ENCODE measurements at regions not wholly inside any gene's neighbourhood (a gene's known extent, or its start where the extent isn't known, plus 50 kb on each side); places are given as distances from the start of the nearest gene placed in this dataset.
"Not testable (repeated sequence)": the region's sequence is repeated elsewhere in the genome, so short reads cannot be mapped to it uniquely, and the experiment has no call there.

DNA sequence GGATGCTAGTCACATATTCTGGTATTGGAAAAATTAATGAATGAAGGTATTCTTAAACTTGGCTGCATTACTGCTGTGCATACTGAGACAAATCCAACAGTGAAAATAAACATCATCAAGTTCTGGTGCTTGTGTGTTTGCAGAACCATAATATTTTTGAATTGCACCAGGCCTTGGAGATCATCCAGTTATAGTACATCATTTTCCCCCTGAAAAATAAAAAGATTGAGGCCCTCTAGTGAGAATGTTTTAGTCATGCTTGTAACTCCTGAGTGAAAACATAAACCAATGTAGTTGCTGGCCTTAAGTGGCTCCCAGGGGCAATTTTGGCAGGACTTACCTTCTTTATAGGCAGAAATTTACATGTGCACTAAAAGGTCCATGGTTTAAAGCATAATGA is 218.8 kb upstream of the TMEM229A start:
- no peak overlapping the region for H3K4me3 ChIP-seq
- no peak for DNase-seq
- H3K4me1 ChIP-seq = no peaks in the 10 kb centered on the region
- intact Hi-C loops (cut with DNase I) = no loop called here
- H3K9ac ChIP-seq (ENCODE audit: low read depth in 2 of 2, low read length in 2 of 2) = no peak overlapping the region
- TF ChIP-seq, protein P1, sequence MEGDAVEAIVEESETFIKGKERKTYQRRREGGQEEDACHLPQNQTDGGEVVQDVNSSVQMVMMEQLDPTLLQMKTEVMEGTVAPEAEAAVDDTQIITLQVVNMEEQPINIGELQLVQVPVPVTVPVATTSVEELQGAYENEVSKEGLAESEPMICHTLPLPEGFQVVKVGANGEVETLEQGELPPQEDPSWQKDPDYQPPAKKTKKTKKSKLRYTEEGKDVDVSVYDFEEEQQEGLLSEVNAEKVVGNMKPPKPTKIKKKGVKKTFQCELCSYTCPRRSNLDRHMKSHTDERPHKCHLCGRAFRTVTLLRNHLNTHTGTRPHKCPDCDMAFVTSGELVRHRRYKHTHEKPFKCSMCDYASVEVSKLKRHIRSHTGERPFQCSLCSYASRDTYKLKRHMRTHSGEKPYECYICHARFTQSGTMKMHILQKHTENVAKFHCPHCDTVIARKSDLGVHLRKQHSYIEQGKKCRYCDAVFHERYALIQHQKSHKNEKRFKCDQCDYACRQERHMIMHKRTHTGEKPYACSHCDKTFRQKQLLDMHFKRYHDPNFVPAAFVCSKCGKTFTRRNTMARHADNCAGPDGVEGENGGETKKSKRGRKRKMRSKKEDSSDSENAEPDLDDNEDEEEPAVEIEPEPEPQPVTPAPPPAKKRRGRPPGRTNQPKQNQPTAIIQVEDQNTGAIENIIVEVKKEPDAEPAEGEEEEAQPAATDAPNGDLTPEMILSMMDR (IDR thresholded peaks at IDR 0.05) = no peak
- H3K27me3 ChIP-seq = no peaks in the 10 kb centered on the region
- H3K9me3 ChIP-seq = no peaks in the 10 kb centered on the region
- H3K27ac ChIP-seq = no peak overlapping the region
- no peaks in the 10 kb centered on the region for H3K36me3 ChIP-seq

DNA sequence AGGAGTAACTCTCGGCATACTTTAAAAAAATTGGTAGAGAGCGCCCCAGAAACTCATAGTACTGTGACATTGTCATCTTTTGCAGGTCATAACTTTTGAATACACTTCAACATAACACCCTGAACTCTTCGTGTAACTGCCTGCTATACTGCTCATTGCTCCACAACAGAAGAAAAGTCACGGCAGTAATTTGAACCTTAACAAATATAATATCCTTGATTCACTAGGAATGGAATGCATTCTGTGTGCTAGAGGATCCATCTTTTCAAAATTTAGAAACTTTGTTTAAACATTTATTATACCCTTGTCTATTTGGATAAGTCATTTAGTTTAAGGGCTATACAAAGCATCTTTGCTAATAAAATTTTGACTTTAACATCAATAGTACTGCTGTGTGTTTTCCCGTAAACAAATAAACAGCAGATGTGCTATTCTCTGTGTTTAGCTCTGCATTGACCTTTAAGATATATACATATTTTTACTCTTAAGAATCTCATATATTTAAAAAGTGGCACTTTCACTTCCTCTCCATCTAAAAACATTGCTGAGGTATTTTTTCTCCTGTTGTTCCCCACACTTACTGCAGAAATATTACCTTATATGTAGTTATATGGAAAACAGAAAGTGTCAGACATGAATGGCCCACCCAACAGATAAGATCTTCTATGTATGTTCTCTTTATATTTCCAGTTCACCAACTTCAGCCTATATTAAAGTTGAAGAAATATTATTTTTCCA is 217.6 kb upstream of the TMEM229A start:
- TF ChIP-seq, protein P1 (IDR thresholded peaks at IDR 0.05) = no peak
- Histone ChIP-seq H3K27ac (no peak overlapping the region), H3K36me3 (no peaks in the 10 kb centered on the region), H3K4me1 (no peaks in the 10 kb centered on the region), H3K9ac (ENCODE audit: low read depth in 2 of 2, low read length in 2 of 2) (no peak overlapping the region), H3K4me3 (no peak overlapping the region), H3K27me3 (no peaks in the 10 kb centered on the region), H3K9me3 (no peaks in the 10 kb centered on the region)
- intact Hi-C loops (cut with DNase I) = no loop called here
- DNase-seq = no peak

DNA sequence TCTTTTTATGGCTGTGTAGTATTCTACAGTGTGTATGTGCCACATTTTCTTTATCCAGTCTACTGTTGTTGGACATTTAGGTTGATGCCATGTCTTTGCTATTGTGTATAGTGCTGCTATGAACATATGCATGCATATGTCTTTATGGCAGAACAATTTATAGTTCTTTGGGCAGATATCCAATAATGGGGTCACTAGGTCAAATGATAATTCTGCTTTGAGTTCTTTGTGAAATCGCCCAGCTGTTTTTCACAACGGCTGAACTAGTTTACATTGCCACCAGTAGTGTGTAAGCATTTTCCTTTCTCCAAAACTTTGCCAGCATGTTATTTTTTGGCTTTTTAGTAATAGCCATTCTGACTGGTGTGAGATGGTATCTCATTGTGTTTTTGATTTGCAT is 214.8 kb upstream of the TMEM229A start:
- TF ChIP-seq, protein P1 (IDR thresholded peaks at IDR 0.05) = no peak
- no peaks in the 10 kb centered on the region for H3K27me3 ChIP-seq
- H3K27ac ChIP-seq = no peak overlapping the region
- no peak for DNase-seq
- H3K4me3 ChIP-seq = no peak overlapping the region
- intact Hi-C loops (cut with DNase I) = no loop called here
- H3K4me1 ChIP-seq = no peaks in the 10 kb centered on the region
- H3K36me3 ChIP-seq = no peaks in the 10 kb centered on the region
- H3K9ac ChIP-seq (ENCODE audit: low read depth in 2 of 2, low read length in 2 of 2) = no peak overlapping the region
- H3K9me3 ChIP-seq = no peaks in the 10 kb centered on the region

DNA sequence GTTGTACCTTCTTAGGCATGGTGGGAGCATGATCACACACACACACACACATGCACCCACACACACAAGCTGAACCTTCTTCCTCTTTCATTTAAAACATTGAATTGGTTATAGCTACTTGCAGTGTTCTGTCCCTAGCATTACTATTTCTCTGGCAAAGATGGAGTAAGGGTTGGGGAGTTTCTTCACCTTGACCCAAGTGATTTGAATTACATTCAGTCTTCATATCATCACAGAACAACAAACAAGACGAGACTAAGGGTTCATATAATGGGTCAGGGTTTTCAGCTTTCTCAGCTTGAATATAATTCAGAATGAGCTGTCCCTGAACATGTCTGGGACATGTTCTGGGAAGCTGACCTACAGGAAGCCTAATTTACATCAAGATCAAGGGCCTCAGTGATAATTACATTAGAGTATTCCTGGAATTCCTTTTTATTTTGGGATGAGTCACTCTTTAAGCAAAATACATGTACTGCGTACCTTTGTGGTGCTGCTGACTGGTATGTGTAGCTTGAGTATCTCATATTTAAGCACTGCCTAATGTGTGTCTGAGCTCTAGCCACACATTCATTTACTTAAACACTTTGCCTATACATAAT is 213.5 kb upstream of the TMEM229A start:
- H3K9ac ChIP-seq (ENCODE audit: low read depth in 2 of 2, low read length in 2 of 2) = no peak overlapping the region
- no peaks in the 10 kb centered on the region for H3K27me3 ChIP-seq
- no peak overlapping the region for H3K27ac ChIP-seq
- intact Hi-C loops (cut with DNase I) = no loop called here
- H3K4me3 ChIP-seq = no peak overlapping the region
- H3K36me3 ChIP-seq = no peaks in the 10 kb centered on the region
- H3K9me3 ChIP-seq = no peaks in the 10 kb centered on the region
- no peak for DNase-seq
- H3K4me1 ChIP-seq = no peaks in the 10 kb centered on the region
- TF ChIP-seq, protein P1 (IDR thresholded peaks at IDR 0.05) = no peak

DNA sequence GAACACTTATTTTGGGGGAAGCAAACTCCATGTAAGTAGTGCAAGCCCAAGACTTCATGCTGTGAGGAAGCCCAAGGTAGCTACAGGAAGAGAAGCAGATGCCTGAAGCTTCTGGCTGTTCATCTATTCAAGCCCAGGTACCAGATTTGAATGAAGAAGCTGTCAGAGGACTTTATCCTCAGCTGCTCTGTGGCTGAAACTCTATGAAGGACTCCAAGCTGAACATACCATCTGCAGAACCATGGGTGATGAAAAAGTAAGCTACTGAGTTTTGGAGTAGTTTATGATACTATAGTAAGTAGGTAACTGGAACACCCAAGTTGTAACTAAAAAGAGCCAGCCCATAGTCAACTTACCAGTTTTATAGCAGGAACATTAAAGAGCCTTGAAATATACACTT is 211.6 kb upstream of the TMEM229A start:
- H3K27me3 ChIP-seq; H3K4me1 ChIP-seq; DNase-seq; H3K36me3 ChIP-seq; H3K9ac ChIP-seq (ENCODE audit: low read depth in 2 of 2, low read length in 2 of 2); H3K27ac ChIP-seq; H3K4me3 ChIP-seq; intact Hi-C loops (cut with DNase I); H3K9me3 ChIP-seq: not testable (repeated sequence)

DNA sequence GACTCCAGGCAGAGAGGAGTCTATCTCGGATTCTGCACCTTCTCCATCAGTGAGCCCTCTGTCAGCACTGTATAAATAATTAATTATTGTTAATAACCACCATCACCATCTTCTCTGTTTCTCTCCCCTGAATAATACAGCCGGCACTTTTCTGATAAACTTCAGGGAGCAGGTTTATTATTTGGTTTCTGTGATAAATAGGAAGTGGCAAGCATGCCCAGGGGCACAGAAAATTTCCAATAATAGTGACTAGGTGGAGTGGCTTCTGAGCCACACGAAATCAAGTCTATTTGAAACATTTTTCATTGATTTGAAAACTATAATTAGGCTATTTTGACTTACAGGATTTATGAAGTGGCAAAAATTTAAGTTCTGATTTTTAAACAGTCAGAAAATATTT is 186.8 kb upstream of the TMEM229A start:
- DNase-seq = no peak
- no peak overlapping the region for H3K9ac ChIP-seq (ENCODE audit: low read depth in 2 of 2, low read length in 2 of 2)
- H3K36me3 ChIP-seq = no peaks in the 10 kb centered on the region
- TF ChIP-seq, protein P1 (IDR thresholded peaks at IDR 0.05) = no peak
- intact Hi-C loops (cut with DNase I) = no loop called here
- H3K4me3 ChIP-seq = no peak overlapping the region
- no peak overlapping the region for H3K27ac ChIP-seq
- no peaks in the 10 kb centered on the region for H3K27me3 ChIP-seq
- no peaks in the 10 kb centered on the region for H3K4me1 ChIP-seq
- H3K9me3 ChIP-seq = no peaks in the 10 kb centered on the region

All from colonic mucosa (tissue), 4 donors.